Frontal cortex (tissue), 3 donors: ENCODE measurements at regions not wholly inside any gene's neighbourhood (a gene's known extent, or its start where the extent isn't known, plus 50 kb on each side); places are given as distances from the start of the nearest gene placed in this dataset.
"Not testable (repeated sequence)": the region's sequence is repeated elsewhere in the genome, so short reads cannot be mapped to it uniquely, and the experiment has no call there.

Source experiments
- DNase-seq, 2 donors: peaks; one replicate each; pipeline ENCODE4 v3.0.0; 2012; ENCODE audit warnings: low spot score in 2 of 2
- FAIRE-seq: peaks from 2 replicates; lab custom pipeline; 2012; peaks lifted over from hg19 to GRCh38; lab: Jason Lieb, UNC
- donor health status: control.
- donor health status: control.
- donor health status: control.

GRCh38 chr1:228884615-228885566, 149.6 kb downstream of the RHOU start:
- DNase-seq: no peak
- no peak for FAIRE-seq

- no peak for FAIRE-seq
- no peak for DNase-seq
These were observed 150.6 kb downstream of the RHOU start for GRCh38 chr1:228885845-228886244.

GRCh38 chr1:228887101-228887500, 151.8 kb downstream of the RHOU start:
- FAIRE-seq: no peak
- no peak for DNase-seq

GRCh38 chr1:228887960-228888359, 152.7 kb downstream of the RHOU start:
- DNase-seq (no peak), FAIRE-seq (no peak)

- FAIRE-seq (no peak), DNase-seq (no peak)
These were observed 154.0 kb downstream of the RHOU start for GRCh38 chr1:228889289-228889688.

GRCh38 chr1:228891272-228892034, 156.2 kb downstream of the RHOU start:
- FAIRE-seq: no peak
- no peak for DNase-seq

- not testable (repeated sequence) for DNase-seq, FAIRE-seq
These were observed 156.9 kb downstream of the RHOU start for GRCh38 chr1:228892200-228892599.

GRCh38 chr1:228894442-228894989, 159.2 kb downstream of the RHOU start:
- FAIRE-seq: no peak
- DNase-seq: no peak

- FAIRE-seq (no peak), DNase-seq (no peak)
These were observed 162.6 kb downstream of the RHOU start for GRCh38 chr1:228897901-228898300.

- peak in 1 of 2 donors; percentile 31 for DNase-seq
These were observed 163.3 kb downstream of the RHOU start for GRCh38 chr1:228898582-228898992.

GRCh38 chr1:228899421-228899956, 164.2 kb downstream of the RHOU start:
- no peak for FAIRE-seq
- DNase-seq: no peak

More at GRCh38 chr1:228898582-228898992, 163.3 kb downstream of the RHOU start:
- FAIRE-seq: no peak

- FAIRE-seq: no peak
- DNase-seq: no peak
These were observed 165.0 kb downstream of the RHOU start for GRCh38 chr1:228900099-228900885.

- FAIRE-seq: no peak
- DNase-seq: no peak
These were observed 165.7 kb downstream of the RHOU start for GRCh38 chr1:228900886-228901392.

GRCh38 chr1:228901936-228902681, 166.8 kb downstream of the RHOU start:
- FAIRE-seq: no peak
- no peak for DNase-seq

GRCh38 chr1:228902781-228903433, 167.6 kb downstream of the RHOU start:
- peak; percentile 28 to 55 for DNase-seq
- no peak for FAIRE-seq

- no peak for DNase-seq
- FAIRE-seq: no peak
These were observed 168.3 kb downstream of the RHOU start for GRCh38 chr1:228903434-228904071.

GRCh38 chr1:228904222-228904621, 168.9 kb downstream of the RHOU start:
- DNase-seq (no peak), FAIRE-seq (no peak)

- DNase-seq (no peak), FAIRE-seq (no peak)
These were observed 170.4 kb downstream of the RHOU start for GRCh38 chr1:228905701-228906101.
